CD4-positive, CD25-positive, alpha-beta regulatory T cell (primary cell): ENCODE measurements at regions not wholly inside any gene's neighbourhood (a gene's known extent, or its start where the extent isn't known, plus 50 kb on each side); places are given as distances from the start of the nearest gene placed in this dataset.

Source experiments
- ATAC-seq, 2 donors: fragments of 150-1000 bp; cut with Tn5 transposase; one replicate each; pipeline ENCODE4 v1.10.0; 2021; ENCODE audit warnings: low read depth in 2 of 2, moderate number of reproducible peaks in 2 of 2, moderate library complexity in 1 of 2
- DNase-seq, 3 donors: peaks; one replicate each; pipeline versions ENCODE4 v3.0.0 to v3.0.0-alpha.2; 2012 to 2022; ENCODE audit warnings: mixed read lengths in 1 of 3
- H3K27ac ChIP-seq: one replicate; pipeline ENCODE4 v1.7.0; 2013; ENCODE audit warnings: mild to moderate bottlenecking, low read length; ENCODE audit not compliant: insufficient read depth, poor library complexity, severe bottlenecking
- H3K27me3 ChIP-seq: one replicate; pipeline ENCODE4 v1.7.0; 2013; ENCODE audit warnings: low read length; ENCODE audit not compliant: control insufficient read depth, insufficient read depth
- H3K36me3 ChIP-seq: one replicate; pipeline ENCODE4 v1.7.0; 2013; ENCODE audit warnings: mild to moderate bottlenecking, low read length, moderate library complexity; ENCODE audit not compliant: control insufficient read depth, insufficient read depth
- H3K4me1 ChIP-seq: 2 replicates; pipeline ENCODE4 v1.7.0; 2013; ENCODE audit warnings: mild to moderate bottlenecking, low read length; ENCODE audit not compliant: insufficient read depth, control insufficient read depth, poor library complexity, severe bottlenecking
- H3K4me3 ChIP-seq: one replicate; pipeline ENCODE4 v1.7.0; 2013; ENCODE audit warnings: low read depth, mild to moderate bottlenecking, low read length, moderate library complexity
- H3K9me3 ChIP-seq, 2 experiments: 1 replicate in 1 of 2; 2 replicates in 1 of 2; pipeline ENCODE4 v1.7.0; 2013; ENCODE audit warnings: low read length in 2 of 2, mild to moderate bottlenecking in 1 of 2, moderate library complexity in 1 of 2; ENCODE audit not compliant: control insufficient read depth in 2 of 2
- H3K27ac Mint-ChIP-seq, 3 donors: one replicate each; pipeline ENCODE4 v1.8.0; 2020 to 2022; ENCODE audit warnings: mild to moderate bottlenecking in 3 of 3, mixed read lengths in 3 of 3, moderate library complexity in 2 of 3
- H3K27me3 Mint-ChIP-seq: one replicate; pipeline ENCODE4 v1.8.0; 2022; ENCODE audit warnings: mild to moderate bottlenecking, mixed read lengths
- H3K36me3 Mint-ChIP-seq: one replicate; pipeline ENCODE4 v1.8.0; 2020; ENCODE audit warnings: mixed read lengths
- H3K4me1 Mint-ChIP-seq, 4 donors: one replicate each; pipeline ENCODE4 v1.8.0; 2020 to 2022; ENCODE audit warnings: mixed read lengths in 4 of 4, mild to moderate bottlenecking in 1 of 4
- H3K4me3 Mint-ChIP-seq, 4 donors: one replicate each; pipeline ENCODE4 v1.8.0; 2020 to 2022; ENCODE audit warnings: mild to moderate bottlenecking in 4 of 4, mixed read lengths in 4 of 4, moderate library complexity in 3 of 4
- H3K9me3 Mint-ChIP-seq, 7 donors: one replicate each; pipeline ENCODE4 v1.8.0; 2020 to 2022; ENCODE audit warnings: mixed read lengths in 7 of 7, mild to moderate bottlenecking in 3 of 7, moderate library complexity in 2 of 7

DNA sequence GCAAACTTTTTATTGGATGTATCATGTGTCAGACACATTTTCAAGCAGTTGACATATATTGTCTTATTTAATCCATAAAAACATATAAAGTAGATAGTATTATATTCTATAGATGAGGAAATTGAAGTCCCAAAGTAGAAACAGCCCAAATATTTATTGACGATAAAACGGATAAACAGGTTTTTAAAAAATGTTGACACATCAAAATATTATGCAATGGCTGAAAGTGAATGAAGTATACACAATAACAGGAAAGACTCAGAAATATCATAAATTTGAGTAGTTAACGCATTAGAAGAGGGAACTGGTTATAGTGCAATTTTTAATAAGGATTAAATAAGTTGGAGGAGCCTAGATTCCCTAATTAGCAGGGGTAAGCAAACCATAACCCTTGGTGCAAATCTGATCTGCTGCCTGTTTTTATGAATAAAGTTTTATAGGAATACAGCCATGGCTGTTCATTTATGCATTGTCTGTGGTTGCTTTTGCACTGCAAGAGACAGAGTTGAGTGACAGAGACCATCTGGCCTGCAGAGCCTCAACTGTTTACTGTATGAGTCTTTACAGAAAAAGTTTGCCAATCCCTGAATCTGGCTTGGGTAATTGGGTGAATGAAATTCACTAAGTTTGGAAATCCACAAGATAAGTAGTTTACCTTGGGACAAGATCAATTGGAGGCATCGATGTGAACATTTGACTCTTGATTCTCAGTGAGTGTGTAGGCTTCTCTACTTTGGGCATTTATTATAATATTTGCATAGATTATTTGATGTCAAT lies 50.6 kb upstream of the EXOC2 start:
- DNase-seq (no peak), ATAC-seq (no peak)
- H3K4me3 ChIP-seq = no peak overlapping the region
- peaks cover 0 to 6% (median 0%) of the 10 kb centered on the region in 4 donors for H3K4me1 Mint-ChIP-seq
- H3K27ac Mint-ChIP-seq = no peak overlapping the region
- H3K36me3 ChIP-seq = no peaks in the 10 kb centered on the region
- H3K27me3 Mint-ChIP-seq = peaks cover 19% of the 10 kb centered on the region
- H3K27ac ChIP-seq = no peak overlapping the region
- no peak overlapping the region for H3K4me3 Mint-ChIP-seq
- no peaks in the 10 kb centered on the region for H3K4me1 ChIP-seq
- H3K36me3 Mint-ChIP-seq = no peaks in the 10 kb centered on the region
- H3K9me3 ChIP-seq = no peaks in the 10 kb centered on the region
- peaks cover 1% of the 10 kb centered on the region for H3K27me3 ChIP-seq
- H3K9me3 Mint-ChIP-seq = peaks cover 0 to 2% (median 0%) of the 10 kb centered on the region in 7 donors
